Loucy (cell line): ENCODE measurements at regions not wholly inside any gene's neighbourhood (a gene's known extent, or its start where the extent isn't known, plus 50 kb on each side); places are given as distances from the start of the nearest gene placed in this dataset.

Experiments used
- H2AFZ ChIP-seq: fragments of 200-600 bp; sonication (generic); 2 replicates; pipeline ENCODE4 v1.6.0; 2016; ENCODE audit warnings: antibody characterized with exemption, mild to moderate bottlenecking, low read length, moderate library complexity
- H3F3A ChIP-seq: fragments of 200-600 bp; 2 replicates; pipeline ENCODE4 v1.6.0; 2016; ENCODE audit warnings: antibody characterized with exemption, low read depth, mild to moderate bottlenecking
- H3K27me3 ChIP-seq: fragments of 200-600 bp; sonication (generic); 2 replicates; pipeline ENCODE4 v1.6.1; 2014; ENCODE audit warnings: low read length, mild to moderate bottlenecking; ENCODE audit not compliant: insufficient read depth, poor library complexity, severe bottlenecking
- H3K36me3 ChIP-seq: fragments of 200-600 bp; sonication (generic); 2 replicates; pipeline ENCODE4 v1.6.1; 2016; ENCODE audit warnings: low read length; ENCODE audit not compliant: insufficient read depth
- H3K4me1 ChIP-seq: fragments of 200-600 bp; sonication (generic); 2 replicates; pipeline ENCODE4 v1.5.1; 2014; ENCODE audit warnings: low read length, mild to moderate bottlenecking; ENCODE audit not compliant: insufficient read depth, poor library complexity, severe bottlenecking
- H3K4me2 ChIP-seq: fragments of 200-600 bp; sonication (generic); 2 replicates; pipeline ENCODE4 v1.6.0; 2014; ENCODE audit warnings: antibody characterized with exemption, low read length, low read depth, mild to moderate bottlenecking; ENCODE audit not compliant: poor library complexity, severe bottlenecking
- H3K4me3 ChIP-seq: fragments of 200-600 bp; sonication (generic); 2 replicates; pipeline ENCODE4 v1.5.1; 2014; ENCODE audit warnings: low read length, mild to moderate bottlenecking, mixed read lengths; ENCODE audit not compliant: poor library complexity, severe bottlenecking
- H3K79me2 ChIP-seq: fragments of 200-600 bp; sonication (generic); 2 replicates; pipeline ENCODE4 v1.6.1; 2014; ENCODE audit warnings: low read length; ENCODE audit not compliant: insufficient read depth
- H3K9ac ChIP-seq: fragments of 200-600 bp; sonication (generic); 2 replicates; pipeline ENCODE4 v1.6.0; 2014; ENCODE audit warnings: mild to moderate bottlenecking, low read depth, low read length, moderate library complexity; ENCODE audit not compliant: poor library complexity, severe bottlenecking
- H3K9me2 ChIP-seq: fragments of 200-600 bp; sonication (generic); replicated peaks from 2 replicates; pipeline ENCODE4 v1.6.1; 2016; ENCODE audit warnings: low read depth, low read length, mixed read lengths
- H3K9me3 ChIP-seq: fragments of 200-600 bp; sonication (generic); 2 replicates; pipeline ENCODE4 v1.6.1; 2014; ENCODE audit warnings: mild to moderate bottlenecking, antibody characterized with exemption, low read length, low read depth; ENCODE audit not compliant: insufficient read depth
- H4K20me1 ChIP-seq: fragments of 200-600 bp; sonication (generic); 2 replicates; pipeline ENCODE4 v1.6.0; 2014; ENCODE audit warnings: antibody characterized with exemption, low read length, mild to moderate bottlenecking; ENCODE audit not compliant: insufficient read depth, poor library complexity, severe bottlenecking
- CTCF ChIP-seq: fragments of 200-600 bp; sonication (generic); conservative IDR thresholded peaks from 2 replicates; pipeline ENCODE4 v1.5.1; 2014; ENCODE audit warnings: mild to moderate bottlenecking, antibody characterized with exemption, low read length
- EZH2phosphoT487 ChIP-seq: fragments of 200-600 bp; IDR thresholded peaks from 2 replicates; pipeline ENCODE4 v1.6.1; 2018; ENCODE audit warnings: antibody characterized with exemption, mild to moderate bottlenecking, moderate library complexity, borderline replicate concordance

GRCh38 chr3:69509288-69509687 is 123.4 kb upstream of the FRMD4B start:
- Histone ChIP-seq H3K9me3 (peaks cover 3% of the 10 kb centered on the region; the same call in 1 of the 2 replicates), H3K27me3 (no peaks in the 10 kb centered on the region), H2AFZ (no peak overlapping the region), H3K4me3 (no peak overlapping the region), H3K36me3 (no peaks in the 10 kb centered on the region), H3K9me2 (no peaks in the 10 kb centered on the region), H3K4me2 (no peak overlapping the region), H3K79me2 (no peaks in the 10 kb centered on the region), H3K9ac (no peak overlapping the region), H3F3A (no peaks in the 10 kb centered on the region), H3K4me1 (no peaks in the 10 kb centered on the region), H4K20me1 (no peaks in the 10 kb centered on the region)
- TF ChIP-seq CTCF, result no peak
- TF ChIP-seq EZH2phosphoT487, result no peak

GRCh38 chr3:69505770-69506407 is 120.0 kb upstream of the FRMD4B start:
- H3K36me3 ChIP-seq, result no peaks in the 10 kb centered on the region
- no peaks in the 10 kb centered on the region for H3F3A ChIP-seq
- no peaks in the 10 kb centered on the region for H3K9me3 ChIP-seq
- H3K9me2 ChIP-seq, result no peaks in the 10 kb centered on the region
- no peaks in the 10 kb centered on the region for H3K4me1 ChIP-seq
- no peaks in the 10 kb centered on the region for H3K79me2 ChIP-seq
- H2AFZ ChIP-seq, result no peak overlapping the region
- no peak overlapping the region for H3K4me3 ChIP-seq
- no peak for TF ChIP-seq CTCF
- no peak for TF ChIP-seq EZH2phosphoT487
- H3K9ac ChIP-seq, result no peak overlapping the region
- no peak overlapping the region for H3K4me2 ChIP-seq
- no peaks in the 10 kb centered on the region for H4K20me1 ChIP-seq
- H3K27me3 ChIP-seq, result no peaks in the 10 kb centered on the region

GRCh38 chr3:69504232-69504631 is 118.3 kb upstream of the FRMD4B start:
- H3K9ac ChIP-seq, result no peak overlapping the region
- H3K79me2 ChIP-seq, result no peaks in the 10 kb centered on the region
- TF ChIP-seq EZH2phosphoT487 (no peak), CTCF (no peak)
- no peaks in the 10 kb centered on the region for H3K9me3 ChIP-seq
- no peak overlapping the region for H3K4me3 ChIP-seq
- H3K9me2 ChIP-seq, result no peaks in the 10 kb centered on the region
- no peak overlapping the region for H2AFZ ChIP-seq
- no peaks in the 10 kb centered on the region for H3K27me3 ChIP-seq
- H4K20me1 ChIP-seq, result no peaks in the 10 kb centered on the region
- H3K4me1 ChIP-seq, result no peaks in the 10 kb centered on the region
- H3K4me2 ChIP-seq, result no peak overlapping the region
- H3K36me3 ChIP-seq, result no peaks in the 10 kb centered on the region
- H3F3A ChIP-seq, result no peaks in the 10 kb centered on the region
